ENCODE measurements at regions not wholly inside any gene's neighbourhood (a gene's known extent, or its start where the extent isn't known, plus 50 kb on each side); places are given as distances from the start of the nearest gene placed in this dataset.

GRCh38 chr7:89975577-89975976 is 178.7 kb upstream of the STEAP1 start:
- no peaks in the 10 kb centered on the region for H3K4me1 ChIP-seq (replicated peaks in 1 of 2)
- intact Hi-C loops (cut with DNase I) = no loop called here
- no peaks in the 10 kb centered on the region for H3K9me3 ChIP-seq (replicated peaks in 1 of 3)
- H3K27me3 ChIP-seq = no peaks in the 10 kb centered on the region
- no peak for DNase-seq
- TF ChIP-seq POLR2A (IDR thresholded peaks at IDR 0.05) (no peak), CTCF (IDR thresholded peaks at IDR 0.05) (no peak)
- WGBS, 4 donors = 79 to 95% (median 86%) methylated on average over 2 of the region's 2 CpGs
- no peaks in the 10 kb centered on the region for H3K36me3 ChIP-seq (replicated peaks in 1 of 2)
- H3K4me3 ChIP-seq = no peak overlapping the region
- no peak overlapping the region for H3K27ac ChIP-seq

- Histone ChIP-seq H3K27me3 (no peaks in the 10 kb centered on the region), H3K36me3 (replicated peaks in 1 of 2) (no peaks in the 10 kb centered on the region), H3K27ac (no peak overlapping the region), H3K4me1 (replicated peaks in 1 of 2) (no peaks in the 10 kb centered on the region), H3K4me3 (no peak overlapping the region), H3K9me3 (replicated peaks in 1 of 3) (no peaks in the 10 kb centered on the region)
- TF ChIP-seq POLR2A (IDR thresholded peaks at IDR 0.05) (no peak), CTCF (IDR thresholded peaks at IDR 0.05) (no peak)
- intact Hi-C loops (cut with DNase I) = no loop called here
- DNase-seq = no peak
- WGBS, 4 donors = 51 to 65% (median 57%) methylated on average over 3 of the region's 3 CpGs
Observed at GRCh38 chr7:89987665-89988064, 166.6 kb upstream of the STEAP1 start.

- intact Hi-C loops (cut with DNase I) = no loop called here
Observed at GRCh38 chr7:89988074-89988473, 166.2 kb upstream of the STEAP1 start.

GRCh38 chr7:89989454-89989853 is 164.8 kb upstream of the STEAP1 start:
- Histone ChIP-seq H3K27ac (no peak overlapping the region), H3K27me3 (no peaks in the 10 kb centered on the region), H3K9me3 (replicated peaks in 1 of 3) (no peaks in the 10 kb centered on the region), H3K36me3 (replicated peaks in 1 of 2) (no peaks in the 10 kb centered on the region), H3K4me1 (replicated peaks in 1 of 2) (no peaks in the 10 kb centered on the region), H3K4me3 (no peak overlapping the region)
- TF ChIP-seq POLR2A (IDR thresholded peaks at IDR 0.05) = no peak
- TF ChIP-seq CTCF (IDR thresholded peaks at IDR 0.05) = no peak
- no peak for DNase-seq
- intact Hi-C loops (cut with DNase I) = no loop called here
- 56 to 72% (median 60%) methylated on average over 2 of the region's 2 CpGs for WGBS, 4 donors

More at GRCh38 chr7:89988074-89988473, 166.2 kb upstream of the STEAP1 start:
- H3K27ac ChIP-seq = no peak overlapping the region
- no peaks in the 10 kb centered on the region for H3K36me3 ChIP-seq (replicated peaks in 1 of 2)
- no peak for DNase-seq
- 49 to 69% (median 60%) methylated on average over 1 of the region's 1 CpG for WGBS, 4 donors
- H3K4me3 ChIP-seq = no peak overlapping the region
- no peak for TF ChIP-seq POLR2A (IDR thresholded peaks at IDR 0.05)
- no peak for TF ChIP-seq CTCF (IDR thresholded peaks at IDR 0.05)
- no peaks in the 10 kb centered on the region for H3K4me1 ChIP-seq (replicated peaks in 1 of 2)
- H3K9me3 ChIP-seq (replicated peaks in 1 of 3) = no peaks in the 10 kb centered on the region
- H3K27me3 ChIP-seq = no peaks in the 10 kb centered on the region
